Neural cell (in vitro differentiated cells): ENCODE measurements at regions not wholly inside any gene's neighbourhood (a gene's known extent, or its start where the extent isn't known, plus 50 kb on each side); places are given as distances from the start of the nearest gene placed in this dataset.

Experiments
- EP300 ChIP-seq: fragments of 450-650 bp; conservative IDR thresholded peaks from 2 replicates; pipeline ENCODE4 v1.6.1; 2014; ENCODE audit warnings: antibody characterized with exemption, mild to moderate bottlenecking, moderate library complexity; ENCODE audit not compliant: poor library complexity, severe bottlenecking
- EZH2 ChIP-seq: fragments of 200-600, 300-800 bp; shearing (Covaris generic), sonication (generic); IDR thresholded peaks from 2 replicates; pipeline ENCODE4 v1.6.1; 2014; ENCODE audit warnings: antibody characterized with exemption, low read length, borderline replicate concordance, mild to moderate bottlenecking; ENCODE audit not compliant: insufficient read depth, poor library complexity, severe bottlenecking
- POLR2AphosphoS5 ChIP-seq: IDR thresholded peaks from 2 replicates; pipeline ENCODE4 v1.6.1; 2012
- RAD21 ChIP-seq: fragments of 450-650 bp; conservative IDR thresholded peaks from 2 replicates; pipeline ENCODE4 v1.6.1; 2014; ENCODE audit warnings: antibody characterized with exemption, mild to moderate bottlenecking, moderate library complexity
- SMC3 ChIP-seq: fragments of 450-650 bp; conservative IDR thresholded peaks from 2 replicates; pipeline ENCODE4 v1.6.1; 2014; ENCODE audit warnings: antibody characterized with exemption, mild to moderate bottlenecking, moderate library complexity; ENCODE audit not compliant: poor library complexity
- TAF1 ChIP-seq: IDR thresholded peaks from 2 replicates; pipeline ENCODE4 v1.6.1; 2012; ENCODE audit warnings: low read depth
- TF ChIP-seq, protein P1 (sequence below): IDR thresholded peaks from 2 replicates; pipeline ENCODE4 v1.6.1; 2012; ENCODE audit warnings: borderline replicate concordance
- TF ChIP-seq, protein P2 (sequence below): fragments of 450-650 bp; IDR thresholded peaks from 2 replicates; pipeline ENCODE4 v1.5.1; 2014; ENCODE audit warnings: antibody characterized with exemption, mild to moderate bottlenecking, moderate library complexity; ENCODE audit not compliant: poor library complexity, severe bottlenecking

DNA sequence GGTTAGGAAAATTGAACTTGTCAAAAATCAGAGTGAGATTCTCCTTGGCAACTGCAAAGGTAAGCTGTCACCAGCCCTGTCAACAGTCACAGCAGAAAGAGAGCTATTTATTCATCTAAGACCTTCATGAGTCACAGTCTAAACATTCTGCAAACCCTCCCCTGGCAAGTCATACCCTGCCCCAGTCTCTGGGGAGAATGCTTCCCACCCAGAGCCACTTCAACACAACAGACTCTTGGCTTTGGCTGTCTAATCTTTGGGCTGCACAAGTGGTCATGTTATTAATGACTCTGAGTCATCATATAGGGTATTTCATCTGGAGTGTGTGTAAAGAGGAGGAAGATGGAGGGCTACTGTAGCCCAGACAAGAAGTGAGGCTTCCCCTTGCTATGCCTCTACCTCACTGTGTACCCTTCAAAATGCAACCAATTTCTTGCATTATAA, 153.4 kb downstream of the CCDC34 start:
- TF ChIP-seq TAF1 (no peak), RAD21 (no peak), EP300 (peak; percentile 44), EZH2 (no peak), SMC3 (no peak), POLR2AphosphoS5 (no peak)
- TF ChIP-seq, protein P1, sequence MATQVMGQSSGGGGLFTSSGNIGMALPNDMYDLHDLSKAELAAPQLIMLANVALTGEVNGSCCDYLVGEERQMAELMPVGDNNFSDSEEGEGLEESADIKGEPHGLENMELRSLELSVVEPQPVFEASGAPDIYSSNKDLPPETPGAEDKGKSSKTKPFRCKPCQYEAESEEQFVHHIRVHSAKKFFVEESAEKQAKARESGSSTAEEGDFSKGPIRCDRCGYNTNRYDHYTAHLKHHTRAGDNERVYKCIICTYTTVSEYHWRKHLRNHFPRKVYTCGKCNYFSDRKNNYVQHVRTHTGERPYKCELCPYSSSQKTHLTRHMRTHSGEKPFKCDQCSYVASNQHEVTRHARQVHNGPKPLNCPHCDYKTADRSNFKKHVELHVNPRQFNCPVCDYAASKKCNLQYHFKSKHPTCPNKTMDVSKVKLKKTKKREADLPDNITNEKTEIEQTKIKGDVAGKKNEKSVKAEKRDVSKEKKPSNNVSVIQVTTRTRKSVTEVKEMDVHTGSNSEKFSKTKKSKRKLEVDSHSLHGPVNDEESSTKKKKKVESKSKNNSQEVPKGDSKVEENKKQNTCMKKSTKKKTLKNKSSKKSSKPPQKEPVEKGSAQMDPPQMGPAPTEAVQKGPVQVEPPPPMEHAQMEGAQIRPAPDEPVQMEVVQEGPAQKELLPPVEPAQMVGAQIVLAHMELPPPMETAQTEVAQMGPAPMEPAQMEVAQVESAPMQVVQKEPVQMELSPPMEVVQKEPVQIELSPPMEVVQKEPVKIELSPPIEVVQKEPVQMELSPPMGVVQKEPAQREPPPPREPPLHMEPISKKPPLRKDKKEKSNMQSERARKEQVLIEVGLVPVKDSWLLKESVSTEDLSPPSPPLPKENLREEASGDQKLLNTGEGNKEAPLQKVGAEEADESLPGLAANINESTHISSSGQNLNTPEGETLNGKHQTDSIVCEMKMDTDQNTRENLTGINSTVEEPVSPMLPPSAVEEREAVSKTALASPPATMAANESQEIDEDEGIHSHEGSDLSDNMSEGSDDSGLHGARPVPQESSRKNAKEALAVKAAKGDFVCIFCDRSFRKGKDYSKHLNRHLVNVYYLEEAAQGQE, result no peak
- TF ChIP-seq, protein P2, sequence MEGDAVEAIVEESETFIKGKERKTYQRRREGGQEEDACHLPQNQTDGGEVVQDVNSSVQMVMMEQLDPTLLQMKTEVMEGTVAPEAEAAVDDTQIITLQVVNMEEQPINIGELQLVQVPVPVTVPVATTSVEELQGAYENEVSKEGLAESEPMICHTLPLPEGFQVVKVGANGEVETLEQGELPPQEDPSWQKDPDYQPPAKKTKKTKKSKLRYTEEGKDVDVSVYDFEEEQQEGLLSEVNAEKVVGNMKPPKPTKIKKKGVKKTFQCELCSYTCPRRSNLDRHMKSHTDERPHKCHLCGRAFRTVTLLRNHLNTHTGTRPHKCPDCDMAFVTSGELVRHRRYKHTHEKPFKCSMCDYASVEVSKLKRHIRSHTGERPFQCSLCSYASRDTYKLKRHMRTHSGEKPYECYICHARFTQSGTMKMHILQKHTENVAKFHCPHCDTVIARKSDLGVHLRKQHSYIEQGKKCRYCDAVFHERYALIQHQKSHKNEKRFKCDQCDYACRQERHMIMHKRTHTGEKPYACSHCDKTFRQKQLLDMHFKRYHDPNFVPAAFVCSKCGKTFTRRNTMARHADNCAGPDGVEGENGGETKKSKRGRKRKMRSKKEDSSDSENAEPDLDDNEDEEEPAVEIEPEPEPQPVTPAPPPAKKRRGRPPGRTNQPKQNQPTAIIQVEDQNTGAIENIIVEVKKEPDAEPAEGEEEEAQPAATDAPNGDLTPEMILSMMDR, result no peak
